SW480 (cell line): ENCODE measurements at regions not wholly inside any gene's neighbourhood (a gene's known extent, or its start where the extent isn't known, plus 50 kb on each side); places are given as distances from the start of the nearest gene placed in this dataset.
"Not testable (repeated sequence)": the region's sequence is repeated elsewhere in the genome, so short reads cannot be mapped to it uniquely, and the experiment has no call there.

Experiments used
- DNase-seq: peaks from one replicate; pipeline ENCODE4 v3.0.0-alpha.2; 2016; ENCODE audit warnings: low spot score

GRCh38 chr20:53891306-53891894 is 179.0 kb downstream of the BCAS1 start:
- DNase-seq = no peak

- no peak for DNase-seq
Observed at GRCh38 chr20:53890443-53891305, 179.7 kb downstream of the BCAS1 start.

GRCh38 chr20:53889411-53890148 is 180.8 kb downstream of the BCAS1 start:
- DNase-seq = no peak

- no peak for DNase-seq
Observed at GRCh38 chr20:53888951-53889350, 181.4 kb downstream of the BCAS1 start.

GRCh38 chr20:53888510-53888909 is 181.9 kb downstream of the BCAS1 start:
- DNase-seq = no peak

- DNase-seq = no peak
Observed at GRCh38 chr20:53887973-53888372, 182.4 kb downstream of the BCAS1 start.

- DNase-seq = no peak
Observed at GRCh38 chr20:53884859-53885541, 185.4 kb downstream of the BCAS1 start.

- DNase-seq = no peak
Observed at GRCh38 chr20:53883098-53883911, 187.1 kb downstream of the BCAS1 start.

- not testable (repeated sequence) for DNase-seq
Observed at GRCh38 chr20:53882438-53882986, 187.9 kb downstream of the BCAS1 start.

GRCh38 chr20:53881362-53881761 is 189.0 kb downstream of the BCAS1 start:
- no peak for DNase-seq

- DNase-seq = no peak
Observed at GRCh38 chr20:53880108-53880641, 190.2 kb downstream of the BCAS1 start.

- DNase-seq = no peak
Observed at GRCh38 chr20:53879048-53879684, 191.2 kb downstream of the BCAS1 start.

GRCh38 chr20:53878262-53879047 is 191.9 kb downstream of the BCAS1 start:
- no peak for DNase-seq

- DNase-seq = no peak
Observed at GRCh38 chr20:53876956-53877355, 193.4 kb downstream of the BCAS1 start.

GRCh38 chr20:53876470-53876869 is 193.9 kb downstream of the BCAS1 start:
- DNase-seq = no peak

GRCh38 chr20:53875452-53875851 is 194.9 kb downstream of the BCAS1 start:
- DNase-seq = no peak

GRCh38 chr20:53874706-53875105 is 195.7 kb downstream of the BCAS1 start:
- DNase-seq = no peak

GRCh38 chr20:53874104-53874503 is 196.3 kb downstream of the BCAS1 start:
- DNase-seq = no peak

GRCh38 chr20:53873230-53873604 is 197.2 kb downstream of the BCAS1 start:
- DNase-seq = no peak
